GM12873 (cell line): ENCODE measurements at regions not wholly inside any gene's neighbourhood (a gene's known extent, or its start where the extent isn't known, plus 50 kb on each side); places are given as distances from the start of the nearest gene placed in this dataset.

Experiments
- CTCF ChIP-seq: IDR thresholded peaks from 2 replicates; pipeline ENCODE4 v1.5.1; 2012; ENCODE audit warnings: low read depth, mild to moderate bottlenecking, moderate library complexity, low read length, control low read depth; ENCODE audit not compliant: insufficient read depth; ENCODE audit errors: missing control alignments

GRCh38 chrX:40248822-40249221, 151.1 kb upstream of the BCOR start:
- TF ChIP-seq CTCF, result no peak

DNA sequence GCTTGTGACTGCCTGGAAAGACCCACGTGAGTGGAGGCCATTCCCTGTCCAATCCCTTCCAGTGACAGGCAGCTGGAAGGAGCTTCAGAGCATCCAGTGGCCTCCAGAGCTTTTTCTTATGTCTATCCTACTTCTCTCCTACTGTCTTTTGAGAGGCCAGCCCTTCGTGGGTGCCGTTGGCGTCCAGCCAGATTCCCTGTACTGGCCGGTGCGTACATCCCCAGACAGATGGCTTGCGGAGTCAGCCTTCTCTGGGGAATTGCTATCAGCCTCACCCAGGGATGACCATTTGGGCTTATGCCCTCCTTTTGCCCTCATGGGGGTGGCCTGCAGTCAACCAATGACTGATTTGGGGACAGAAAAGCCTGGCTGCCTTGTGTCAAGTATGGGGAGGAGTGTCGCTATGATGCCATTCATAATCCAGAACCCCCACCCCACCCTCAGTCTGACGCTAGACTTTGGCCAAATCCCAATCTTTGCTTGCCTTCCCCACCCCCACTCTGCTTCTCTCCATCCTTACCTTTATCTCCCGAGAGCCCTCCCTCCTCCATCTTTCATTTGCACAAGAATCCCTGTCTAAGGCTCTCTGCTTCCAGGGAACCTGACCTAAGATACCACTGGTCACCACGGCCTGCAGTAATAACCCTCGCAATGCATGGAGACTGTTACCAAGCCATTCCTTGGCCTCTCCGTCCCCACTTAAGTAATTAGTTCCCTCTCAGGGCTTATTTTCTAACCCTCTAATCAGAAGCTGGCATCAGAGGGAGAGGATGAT, 150.3 kb upstream of the BCOR start:
- no peak for TF ChIP-seq CTCF

DNA sequence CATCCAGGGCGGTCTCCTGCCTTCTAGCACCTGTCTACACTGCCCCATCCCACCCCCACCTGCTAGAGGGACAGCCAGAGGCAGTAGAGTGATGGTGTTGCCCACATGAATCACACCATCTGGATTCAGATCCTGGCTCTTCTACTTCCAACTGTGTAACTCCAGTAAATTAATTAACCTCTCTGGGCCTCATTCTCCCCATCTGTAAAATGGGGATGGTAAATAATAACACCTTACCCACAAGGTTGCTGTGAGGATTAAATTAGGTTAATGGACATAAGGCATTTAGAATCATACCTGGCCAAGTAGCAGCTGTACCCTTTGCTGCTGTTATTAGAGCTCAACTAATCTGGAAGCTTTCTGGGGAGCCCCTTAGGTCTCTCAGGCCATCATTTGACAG, 149.6 kb upstream of the BCOR start:
- no peak for TF ChIP-seq CTCF

GRCh38 chrX:40245488-40246071, 147.8 kb upstream of the BCOR start:
- no peak for TF ChIP-seq CTCF

GRCh38 chrX:40244980-40245379, 147.2 kb upstream of the BCOR start:
- no peak for TF ChIP-seq CTCF

- TF ChIP-seq CTCF, result no peak
Measured at GRCh38 chrX:40243755-40244515, 146.2 kb upstream of the BCOR start.

DNA sequence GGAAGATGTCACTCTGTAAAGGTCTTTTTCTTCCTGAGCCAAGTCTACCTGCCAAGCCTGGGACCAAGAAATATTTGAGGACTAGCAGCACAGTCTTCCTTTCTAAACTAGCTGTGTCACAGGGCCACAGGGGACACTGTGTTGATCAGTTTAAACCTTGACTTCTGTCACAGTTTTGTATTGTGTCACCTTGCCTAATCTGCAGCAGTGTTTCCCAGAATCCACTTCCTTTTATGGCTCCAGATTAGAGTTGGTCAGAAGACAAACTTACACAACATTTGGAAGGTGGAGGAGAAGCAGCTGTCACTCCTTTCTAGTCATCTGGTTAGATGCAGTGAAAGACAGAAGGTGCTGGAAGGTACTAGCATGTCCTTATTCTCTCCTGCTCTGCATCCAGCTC, 143.1 kb upstream of the BCOR start:
- no peak for TF ChIP-seq CTCF
